Right ventricle myocardium superior (tissue), 1 donor: ENCODE measurements at regions not wholly inside any gene's neighbourhood (a gene's known extent, or its start where the extent isn't known, plus 50 kb on each side); places are given as distances from the start of the nearest gene placed in this dataset.

Source experiments
- ATAC-seq: fragments of 200-7000 bp; cut with Tn5 transposase; one replicate; pipeline ENCODE4 v1.9.1; 2020; ENCODE audit warnings: mild to moderate bottlenecking; ENCODE audit not compliant: poor library complexity
- DNase-seq: peaks from one replicate; pipeline ENCODE4 v3.0.0-alpha.2; 2020
- intact Hi-C: fragments of 100-400 bp; cut with DNase I; formaldehyde crosslinking; loops from one replicate; pipeline ENCODE4 v1.11.2; 2022
- donor health status: DM: no; HTN: yes; CAD: no; lungs with severe emphysema.

DNA sequence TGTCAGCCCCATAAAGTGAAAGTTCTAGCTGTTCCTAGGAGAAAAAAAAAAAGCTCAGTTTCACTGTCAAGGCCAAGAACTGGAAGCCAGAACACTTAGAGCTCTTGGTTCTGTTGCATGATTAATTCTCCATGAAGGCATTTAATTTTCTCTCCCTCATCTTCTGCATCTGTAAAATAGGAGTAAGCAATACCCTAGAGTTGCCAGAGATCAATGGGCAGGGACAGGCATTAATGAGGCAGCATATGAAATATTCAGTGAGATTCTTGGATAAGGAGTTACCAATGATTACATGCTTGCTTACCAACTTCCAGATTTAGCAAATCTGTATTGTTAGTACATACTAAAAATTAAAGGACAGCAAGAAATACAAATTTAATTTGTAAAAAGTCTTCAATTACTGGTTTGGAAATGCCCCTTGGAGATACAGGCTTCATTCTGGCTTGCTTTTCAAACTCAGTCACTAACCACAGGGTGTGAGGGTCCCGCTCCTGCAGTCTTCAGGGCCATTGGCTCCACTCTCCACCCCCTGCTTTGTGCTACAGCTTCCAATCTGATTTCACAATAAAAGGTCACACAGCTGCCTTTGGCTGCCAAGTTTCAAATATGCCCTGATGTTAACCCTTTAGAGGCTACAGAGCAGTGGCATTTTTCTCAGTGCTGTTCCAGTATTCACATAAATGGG lies 624.6 kb downstream of the BNC2 start:
- ATAC-seq (peak; percentile 61), DNase-seq (no peak)
- intact Hi-C loops = no loop called here

DNA sequence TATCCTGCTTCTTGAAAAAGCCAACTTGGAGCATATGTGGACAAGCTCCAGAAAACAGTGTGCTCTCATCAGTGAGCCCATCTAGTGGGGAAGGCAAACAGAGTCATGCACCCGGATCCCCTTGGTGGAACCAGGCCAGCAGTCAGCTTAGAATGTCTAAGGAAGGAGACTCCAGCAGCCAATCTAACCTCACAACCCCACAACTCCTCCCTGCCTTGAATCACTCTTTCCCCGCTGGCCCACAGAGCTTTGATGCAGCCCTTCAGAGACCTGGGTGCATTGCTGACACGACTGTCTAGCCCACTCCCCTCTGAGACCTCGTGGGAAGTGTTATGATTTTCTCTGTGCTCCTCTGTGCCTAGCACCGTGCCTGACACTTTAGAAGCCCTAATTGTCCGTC lies 623.7 kb downstream of the BNC2 start:
- DNase-seq (no peak), ATAC-seq (no peak)
- intact Hi-C loops = no loop called here

GRCh38 chr9:16247188-16247875 lies 623.1 kb downstream of the BNC2 start:
- no peak for DNase-seq
- intact Hi-C loops = no loop called here
- peak; percentile 78 for ATAC-seq

DNA sequence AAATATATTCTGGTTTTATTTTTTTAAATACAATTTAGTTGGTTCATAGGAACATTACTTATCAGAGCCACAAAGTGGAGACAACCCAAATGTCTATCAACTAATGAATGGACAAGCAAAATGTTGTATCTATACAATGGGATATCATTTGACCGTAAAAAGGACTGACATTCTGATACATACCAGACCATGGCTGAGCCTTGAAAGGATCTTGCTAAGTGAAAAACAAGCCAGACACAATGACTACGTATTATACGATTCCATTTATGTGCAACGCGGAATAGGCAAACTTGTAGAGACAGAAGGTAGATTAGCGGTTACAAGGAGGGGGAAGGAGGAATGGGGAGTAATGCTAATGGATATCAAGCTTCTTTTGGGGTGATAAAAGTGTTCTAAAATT lies 621.6 kb downstream of the BNC2 start:
- ATAC-seq (no peak), DNase-seq (no peak)
- intact Hi-C loops = no loop called here

- no peak for ATAC-seq
- intact Hi-C loops = no loop called here
- DNase-seq = no peak
Observed at GRCh38 chr9:16252616-16253015, 617.9 kb downstream of the BNC2 start.

- ATAC-seq = no peak
- no peak for DNase-seq
- intact Hi-C loops = no loop called here
Observed at GRCh38 chr9:16254674-16255073, 615.8 kb downstream of the BNC2 start.

DNA sequence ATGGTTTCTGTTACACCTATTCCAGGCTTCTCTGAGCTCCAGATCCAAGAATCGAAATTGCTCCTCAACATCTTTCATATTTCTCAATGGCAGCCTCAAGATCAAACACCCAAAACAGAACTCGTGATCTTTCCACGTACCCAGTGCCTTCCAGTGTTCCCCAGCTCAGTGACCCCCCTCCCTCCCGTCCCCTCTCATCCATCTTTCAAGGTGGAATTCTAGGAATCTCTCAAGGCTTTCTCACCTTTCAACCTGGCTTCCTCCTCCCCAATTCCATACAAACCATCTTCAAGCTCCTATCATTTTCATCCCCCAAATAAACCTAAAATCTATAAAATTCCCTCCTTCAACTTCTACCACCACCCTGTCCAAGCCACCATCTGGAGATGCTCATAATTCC lies 615.3 kb downstream of the BNC2 start:
- no peak for DNase-seq
- ATAC-seq = no peak
- intact Hi-C loops = no loop called here

DNA sequence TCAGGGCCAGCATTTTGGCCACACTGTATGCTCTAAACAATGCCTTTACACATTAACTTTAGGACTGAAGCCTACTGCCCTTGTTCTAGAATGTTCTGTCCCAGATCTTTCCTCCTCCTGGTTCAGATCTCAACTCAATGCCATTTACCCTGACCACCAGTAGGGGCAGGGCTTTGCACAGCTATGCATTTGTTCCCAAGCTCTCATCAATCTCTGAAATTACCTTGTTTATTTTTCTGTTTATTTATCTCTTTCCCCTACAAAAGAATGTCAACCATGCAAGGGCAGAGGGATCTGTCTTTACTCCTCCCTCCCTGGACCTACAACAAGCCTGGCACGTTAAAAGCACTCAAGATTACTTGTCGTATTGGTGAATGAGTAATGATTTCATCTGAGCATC lies 612.9 kb downstream of the BNC2 start:
- no peak for ATAC-seq
- intact Hi-C loops = no loop called here
- no peak for DNase-seq

- ATAC-seq (no peak), DNase-seq (no peak)
- intact Hi-C loops = no loop called here
Observed at GRCh38 chr9:16258191-16258590, 612.3 kb downstream of the BNC2 start.

DNA sequence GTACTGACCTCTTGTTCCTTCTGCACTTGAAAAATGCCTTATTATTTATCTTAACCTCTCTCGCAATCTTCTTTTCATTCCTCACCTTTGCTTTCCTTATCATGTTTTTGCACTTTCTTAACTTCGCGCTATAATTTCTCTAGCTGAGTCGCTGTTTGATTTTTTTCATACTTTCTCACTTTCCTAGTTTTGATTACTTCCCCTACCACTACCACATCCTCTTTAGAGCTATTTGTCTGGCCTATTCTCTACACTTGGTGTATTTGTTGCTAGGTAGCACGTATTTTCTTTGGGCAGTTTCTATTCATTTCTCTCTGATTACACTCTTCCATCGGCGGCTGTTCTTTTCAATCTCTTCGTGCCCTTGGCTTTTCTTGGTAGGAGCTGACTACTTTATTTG lies 611.8 kb downstream of the BNC2 start:
- no peak for ATAC-seq
- DNase-seq = no peak
- intact Hi-C loops = no loop called here

- intact Hi-C loops = no loop called here
- ATAC-seq (no peak), DNase-seq (no peak)
Observed at GRCh38 chr9:16262477-16263261, 607.8 kb downstream of the BNC2 start.

- intact Hi-C loops = no loop called here
- DNase-seq (no peak), ATAC-seq (no peak)
Observed at GRCh38 chr9:16265688-16266087, 604.8 kb downstream of the BNC2 start.

DNA sequence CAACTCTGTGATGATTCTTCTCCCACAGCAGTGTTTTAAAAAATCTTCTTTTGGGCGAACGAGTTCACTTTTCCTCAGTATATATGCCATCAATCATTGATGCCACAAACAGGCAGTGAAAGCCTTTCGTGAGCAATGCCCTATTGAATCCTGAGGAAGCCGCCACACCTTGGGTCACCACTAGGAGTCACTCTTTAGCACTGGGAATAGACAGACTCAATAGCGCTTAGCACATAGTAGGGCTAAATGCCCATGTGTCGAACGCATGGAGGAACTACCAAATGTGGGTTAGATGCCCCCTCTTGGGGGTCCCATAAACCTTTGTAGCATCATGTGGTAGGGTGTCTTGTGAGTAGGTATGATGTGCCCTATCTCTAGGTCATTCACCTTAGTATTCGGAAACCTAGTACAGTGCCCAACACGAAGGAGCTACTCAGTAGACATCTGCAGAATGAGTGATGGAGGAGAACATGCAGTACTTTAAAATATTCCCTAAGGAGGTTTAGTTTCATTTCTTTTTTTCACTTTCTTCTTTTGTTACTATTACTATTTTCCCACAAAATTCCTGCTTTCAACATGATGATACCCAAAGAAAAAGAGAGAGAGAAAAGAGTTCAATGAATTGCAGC lies 603.7 kb downstream of the BNC2 start:
- ATAC-seq = no peak
- intact Hi-C loops = no loop called here
- DNase-seq = no peak

DNA sequence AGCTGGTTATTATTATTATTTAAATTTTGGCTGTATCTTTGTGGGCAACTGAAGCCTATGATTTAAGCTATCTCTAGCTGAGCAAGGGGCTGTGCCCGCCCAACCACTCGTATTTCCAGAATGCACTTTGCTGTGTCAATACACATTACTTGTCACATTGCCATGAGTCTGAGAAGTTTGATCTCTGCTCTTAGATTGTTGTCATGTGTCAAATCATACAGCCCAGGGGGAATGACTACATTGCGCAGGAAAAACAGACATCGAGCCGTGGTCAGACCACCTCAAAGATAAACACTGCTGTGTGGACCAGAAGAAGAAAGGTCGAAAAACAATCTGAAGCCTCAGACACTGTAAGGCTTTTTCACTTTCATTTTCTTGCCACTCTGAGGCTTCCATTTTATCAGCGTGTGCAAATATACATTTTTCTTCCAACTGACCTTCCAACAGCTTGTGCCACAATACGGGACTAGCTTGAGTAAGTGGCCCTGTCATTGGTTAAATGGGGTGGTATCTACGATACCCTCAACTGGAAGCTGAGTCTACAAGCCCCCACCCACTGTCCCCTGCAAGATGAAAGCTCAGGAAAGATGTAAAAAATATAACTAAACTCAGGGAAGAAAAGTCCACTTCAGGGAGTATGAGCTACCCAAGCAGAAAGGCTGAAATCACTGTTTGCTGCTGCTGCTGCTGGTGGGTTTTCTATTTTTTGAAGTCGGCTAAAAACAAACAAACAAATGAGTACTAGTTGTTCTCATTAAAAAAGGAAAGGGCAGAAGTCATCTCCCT lies 603.0 kb downstream of the BNC2 start:
- intact Hi-C loops = no loop called here
- ATAC-seq (peak; percentile 33), DNase-seq (no peak)

DNA sequence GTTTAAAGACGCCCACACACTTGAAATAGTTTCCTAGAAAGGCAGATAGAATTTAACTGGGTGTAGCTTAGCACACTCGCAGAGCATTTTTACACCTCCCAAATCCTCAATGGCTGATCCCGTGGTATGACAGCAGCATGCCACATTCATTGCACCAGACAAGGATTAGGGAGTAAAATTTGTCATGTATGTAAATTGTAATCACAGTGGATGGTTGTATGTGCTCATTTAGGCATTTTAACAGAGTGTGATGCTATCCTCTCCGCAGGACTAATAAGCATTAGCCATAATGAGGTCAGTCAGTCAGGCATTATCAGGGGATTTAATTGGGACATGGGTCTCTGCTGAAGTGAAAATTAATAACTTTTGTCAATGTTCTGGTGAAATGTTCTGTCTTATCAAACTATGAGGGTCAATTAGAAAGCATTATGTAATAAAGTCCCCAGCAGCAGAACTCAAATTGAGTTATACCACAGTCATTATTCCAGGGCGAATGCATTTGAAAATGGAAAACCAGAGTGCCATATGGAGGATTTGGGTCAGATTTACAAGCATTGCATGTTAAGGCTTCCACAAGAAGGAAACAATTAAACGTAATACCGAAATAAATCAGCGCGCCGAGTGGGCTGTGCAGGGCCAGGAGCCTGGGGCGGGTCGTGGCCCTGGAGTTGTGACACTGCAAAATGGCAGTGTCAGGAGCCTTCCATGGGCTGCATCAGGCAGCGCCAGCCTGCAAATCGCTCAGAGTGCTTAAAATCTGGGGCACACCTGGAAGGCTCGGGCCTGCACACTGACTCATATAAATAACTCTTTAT lies 602.2 kb downstream of the BNC2 start:
- intact Hi-C loops = no loop called here
- ATAC-seq (peak; percentile 30), DNase-seq (no peak)

DNA sequence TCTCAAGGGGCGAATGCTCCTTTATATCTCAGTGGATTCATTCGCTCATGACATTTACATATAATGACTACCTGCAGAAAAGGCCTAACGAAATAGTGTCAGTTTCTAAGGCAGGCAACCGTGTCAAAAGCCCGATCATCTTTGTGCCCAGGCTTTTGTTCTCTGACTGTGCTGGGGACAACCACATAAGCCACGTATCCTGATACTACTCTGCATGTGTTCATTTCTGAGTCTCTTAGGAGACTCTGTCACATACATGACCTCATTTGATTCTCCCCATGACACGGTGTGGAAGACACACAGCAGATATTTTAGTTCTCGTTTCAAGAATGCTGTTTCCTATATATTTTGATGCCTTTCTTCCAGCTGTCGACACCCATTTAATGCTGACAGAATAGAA lies 598.5 kb downstream of the BNC2 start:
- intact Hi-C loops = no loop called here
- no peak for DNase-seq
- ATAC-seq = no peak

DNA sequence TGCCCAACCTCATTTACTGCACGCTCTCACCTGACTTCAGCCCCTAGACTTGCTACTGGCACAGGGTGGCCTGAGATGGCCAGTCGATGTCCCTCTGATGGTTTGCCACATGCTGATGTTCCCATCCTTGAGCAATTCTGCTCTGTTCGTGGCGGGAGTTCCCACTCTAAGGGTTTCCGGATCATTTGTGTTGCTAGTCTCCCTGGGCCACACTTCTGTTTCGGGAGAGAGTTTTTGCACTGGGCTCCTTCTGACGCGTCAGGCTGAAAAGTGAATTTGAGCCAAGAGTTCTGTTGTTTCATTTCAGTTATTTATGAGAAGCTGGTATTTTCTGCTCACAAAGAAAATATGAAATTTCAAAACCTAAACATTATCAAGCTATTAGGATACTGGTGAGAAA lies 597.7 kb downstream of the BNC2 start:
- intact Hi-C loops = no loop called here
- DNase-seq (no peak), ATAC-seq (no peak)
